Activated CD8-positive, alpha-beta memory T cell treated with anti-CD3 and anti-CD28 coated beads for 4 hours (primary cell): ENCODE measurements at regions not wholly inside any gene's neighbourhood (a gene's known extent, or its start where the extent isn't known, plus 50 kb on each side); places are given as distances from the start of the nearest gene placed in this dataset.

Experiments
- DNase-seq, 2 donors: peaks; one replicate each; pipeline ENCODE4 v3.0.0-alpha.2; 2020; ENCODE audit warnings: low read depth in 2 of 2

- no peak for DNase-seq
Observed at GRCh38 chr11:127080735-127081134, 80.2 kb upstream of the KIRREL3 start.

- no peak for DNase-seq
Observed at GRCh38 chr11:127075758-127076157, 75.2 kb upstream of the KIRREL3 start.

GRCh38 chr11:127074151-127074761 lies 73.7 kb upstream of the KIRREL3 start:
- no peak for DNase-seq

GRCh38 chr11:127073621-127074020 lies 73.1 kb upstream of the KIRREL3 start:
- DNase-seq, result no peak

- DNase-seq, result no peak
Observed at GRCh38 chr11:127071606-127072005, 71.0 kb upstream of the KIRREL3 start.

- no peak for DNase-seq
Observed at GRCh38 chr11:127070808-127071207, 70.2 kb upstream of the KIRREL3 start.

- DNase-seq, result no peak
Observed at GRCh38 chr11:127066401-127067090, 66.0 kb upstream of the KIRREL3 start.

- no peak for DNase-seq
Observed at GRCh38 chr11:127063241-127063640, 62.7 kb upstream of the KIRREL3 start.

GRCh38 chr11:127061947-127062346 lies 61.4 kb upstream of the KIRREL3 start:
- DNase-seq, result no peak

- no peak for DNase-seq
Observed at GRCh38 chr11:127059750-127060149, 59.2 kb upstream of the KIRREL3 start.

GRCh38 chr11:127059286-127059685 lies 58.7 kb upstream of the KIRREL3 start:
- no peak for DNase-seq

GRCh38 chr11:127058524-127058923 lies 58.0 kb upstream of the KIRREL3 start:
- DNase-seq, result no peak

GRCh38 chr11:127057126-127057525 lies 56.6 kb upstream of the KIRREL3 start:
- DNase-seq, result no peak

GRCh38 chr11:127056338-127056971 lies 55.9 kb upstream of the KIRREL3 start:
- no peak for DNase-seq

- DNase-seq, result no peak
Observed at GRCh38 chr11:127055236-127055635, 54.7 kb upstream of the KIRREL3 start.

- no peak for DNase-seq
Observed at GRCh38 chr11:127054153-127054552, 53.6 kb upstream of the KIRREL3 start.

- no peak for DNase-seq
Observed at GRCh38 chr11:127052404-127052803, 51.8 kb upstream of the KIRREL3 start.
